HEK293T (cell line): ENCODE measurements at regions not wholly inside any gene's neighbourhood (a gene's known extent, or its start where the extent isn't known, plus 50 kb on each side); places are given as distances from the start of the nearest gene placed in this dataset.

Experiments used
- CTCF ChIA-PET: fragments of 350-600 bp; formaldehyde crosslinking; extraction: SDS; loops from one replicate; lab custom pipeline; 2021; ENCODE audit warnings: antibody characterized with exemption, inconsistent platforms; lab: Yijun Ruan, JAX
- POLR2A ChIA-PET: fragments of 350-600 bp; formaldehyde crosslinking; extraction: SDS; loops from one replicate; lab custom pipeline; 2020; ENCODE audit warnings: antibody characterized with exemption, inconsistent platforms; lab: Yijun Ruan, JAX
- DNase-seq: peaks from one replicate; pipeline ENCODE4 v3.0.0; 2012; ENCODE audit warnings: mixed read lengths; ENCODE audit errors: extremely low spot score
- ARNT ChIP-seq: fragments of 450-650 bp; IDR thresholded peaks from 2 replicates; pipeline ENCODE4 v1.6.1; 2017; ENCODE audit warnings: mild to moderate bottlenecking
- BHLHE40 ChIP-seq: fragments of 450-650 bp; IDR thresholded peaks from 2 replicates; pipeline ENCODE4 v1.6.1; 2016; ENCODE audit warnings: mild to moderate bottlenecking, moderate library complexity, borderline replicate concordance
- CTBP1 ChIP-seq: fragments of 450-650 bp; IDR thresholded peaks from 2 replicates; pipeline ENCODE4 v1.6.1; 2016; ENCODE audit warnings: borderline replicate concordance
- ELF4 ChIP-seq: fragments of 450-650 bp; IDR thresholded peaks from 2 replicates; pipeline ENCODE4 v1.6.1; 2017; ENCODE audit warnings: antibody characterized with exemption
- FOXA1 ChIP-seq: fragments of 450-650 bp; IDR thresholded peaks from 2 replicates; pipeline ENCODE4 v1.6.1; 2016; ENCODE audit warnings: mild to moderate bottlenecking
- FOXK2 ChIP-seq: fragments of 450-650 bp; IDR thresholded peaks from 2 replicates; pipeline ENCODE4 v1.6.1; 2016; ENCODE audit warnings: mild to moderate bottlenecking
- FOXM1 ChIP-seq: fragments of 450-650 bp; IDR thresholded peaks from 2 replicates; pipeline ENCODE4 v1.6.1; 2017; ENCODE audit warnings: mild to moderate bottlenecking, borderline replicate concordance
- HDGF ChIP-seq: fragments of 450-650 bp; IDR thresholded peaks from 2 replicates; pipeline ENCODE4 v1.6.1; 2017; ENCODE audit warnings: antibody characterized with exemption, borderline replicate concordance
- L3MBTL2 ChIP-seq: fragments of 450-650 bp; conservative IDR thresholded peaks from 2 replicates; pipeline ENCODE4 v1.6.1; 2016; ENCODE audit warnings: mild to moderate bottlenecking
- LEF1 ChIP-seq: fragments of 450-650 bp; IDR thresholded peaks from 2 replicates; pipeline ENCODE4 v1.6.1; 2017; ENCODE audit warnings: mild to moderate bottlenecking, borderline replicate concordance
- NFRKB ChIP-seq: fragments of 450-650 bp; IDR thresholded peaks from 2 replicates; pipeline ENCODE4 v1.6.1; 2016; ENCODE audit warnings: mild to moderate bottlenecking, moderate library complexity
- SP1 ChIP-seq: fragments of 450-650 bp; IDR thresholded peaks from 2 replicates; pipeline ENCODE4 v1.6.1; 2017
- SUZ12 ChIP-seq: fragments of 450-650 bp; IDR thresholded peaks from 2 replicates; pipeline ENCODE4 v1.6.1; 2016; ENCODE audit warnings: mild to moderate bottlenecking
- TARDBP ChIP-seq: fragments of 450-650 bp; IDR thresholded peaks from 2 replicates; pipeline ENCODE4 v1.6.1; 2016
- ZNF384 ChIP-seq: fragments of 450-650 bp; IDR thresholded peaks from 2 replicates; pipeline ENCODE4 v1.6.1; 2016
- TF ChIP-seq, protein P1 (sequence below): fragments of 450-650 bp; IDR thresholded peaks from 2 replicates; pipeline ENCODE4 v1.6.1; 2016

DNA sequence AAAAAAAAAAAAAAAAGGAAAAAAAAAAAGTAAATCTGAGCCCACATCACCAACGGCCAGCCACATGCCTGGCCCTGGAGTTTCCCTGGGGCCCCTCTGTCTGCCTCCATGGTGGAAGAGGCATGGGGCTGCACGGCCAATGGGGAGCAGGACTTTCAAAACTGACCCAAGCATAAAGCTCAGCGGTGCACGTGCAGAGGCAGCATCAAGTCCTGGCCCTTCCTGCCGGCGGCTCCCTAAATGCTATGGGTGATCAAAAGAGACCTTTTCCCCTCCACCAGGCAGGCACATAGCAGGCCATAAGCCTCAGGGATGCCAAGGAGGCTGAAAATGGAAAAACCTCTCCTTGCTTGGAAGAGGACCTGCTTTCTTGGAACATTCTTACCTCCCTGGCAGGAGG, 94.3 kb downstream of the OAT start:
- DNase-seq = no peak
- no peak for TF ChIP-seq CTBP1
- no peak for TF ChIP-seq ELF4
- TF ChIP-seq ARNT = no peak
- no peak for TF ChIP-seq TARDBP
- TF ChIP-seq FOXM1 = no peak
- TF ChIP-seq SP1 = no peak
- TF ChIP-seq FOXA1 = no peak
- TF ChIP-seq L3MBTL2 = no peak
- TF ChIP-seq BHLHE40 = no peak
- no peak for TF ChIP-seq HDGF
- no peak for TF ChIP-seq SUZ12
- TF ChIP-seq NFRKB = no peak
- no peak for TF ChIP-seq ZNF384
- TF ChIP-seq LEF1 = no peak
- POLR2A ChIA-PET = no interaction called here
- CTCF ChIA-PET = no interaction called here

DNA sequence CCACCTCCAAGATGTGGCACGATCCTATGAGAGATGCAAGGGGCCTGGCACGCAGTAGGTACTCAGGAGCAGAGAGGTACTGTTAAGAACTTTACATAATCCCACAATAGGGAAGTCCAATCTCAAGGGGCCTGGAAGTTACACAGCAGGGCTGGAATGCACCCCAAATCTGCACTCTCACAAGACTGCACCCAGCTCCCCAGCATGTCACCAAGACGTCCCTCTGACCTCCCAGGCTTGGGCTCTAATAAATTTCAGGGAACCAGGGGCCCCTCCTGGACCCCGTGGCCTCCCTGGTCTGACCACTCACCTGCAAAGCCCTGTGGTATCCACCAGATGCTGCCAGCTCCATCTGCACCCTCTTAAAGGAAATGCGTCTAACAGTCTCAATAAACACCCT, 94.9 kb downstream of the OAT start:
- CTCF ChIA-PET = no interaction called here
- POLR2A ChIA-PET = no interaction called here
- TF ChIP-seq ELF4 (no peak), HDGF (no peak), CTBP1 (no peak), TARDBP (no peak), FOXK2 (no peak), LEF1 (no peak), SUZ12 (no peak), SP1 (no peak)
- TF ChIP-seq, protein P1, sequence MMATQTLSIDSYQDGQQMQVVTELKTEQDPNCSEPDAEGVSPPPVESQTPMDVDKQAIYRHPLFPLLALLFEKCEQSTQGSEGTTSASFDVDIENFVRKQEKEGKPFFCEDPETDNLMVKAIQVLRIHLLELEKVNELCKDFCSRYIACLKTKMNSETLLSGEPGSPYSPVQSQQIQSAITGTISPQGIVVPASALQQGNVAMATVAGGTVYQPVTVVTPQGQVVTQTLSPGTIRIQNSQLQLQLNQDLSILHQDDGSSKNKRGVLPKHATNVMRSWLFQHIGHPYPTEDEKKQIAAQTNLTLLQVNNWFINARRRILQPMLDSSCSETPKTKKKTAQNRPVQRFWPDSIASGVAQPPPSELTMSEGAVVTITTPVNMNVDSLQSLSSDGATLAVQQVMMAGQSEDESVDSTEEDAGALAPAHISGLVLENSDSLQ = no peak
- DNase-seq = no peak

DNA sequence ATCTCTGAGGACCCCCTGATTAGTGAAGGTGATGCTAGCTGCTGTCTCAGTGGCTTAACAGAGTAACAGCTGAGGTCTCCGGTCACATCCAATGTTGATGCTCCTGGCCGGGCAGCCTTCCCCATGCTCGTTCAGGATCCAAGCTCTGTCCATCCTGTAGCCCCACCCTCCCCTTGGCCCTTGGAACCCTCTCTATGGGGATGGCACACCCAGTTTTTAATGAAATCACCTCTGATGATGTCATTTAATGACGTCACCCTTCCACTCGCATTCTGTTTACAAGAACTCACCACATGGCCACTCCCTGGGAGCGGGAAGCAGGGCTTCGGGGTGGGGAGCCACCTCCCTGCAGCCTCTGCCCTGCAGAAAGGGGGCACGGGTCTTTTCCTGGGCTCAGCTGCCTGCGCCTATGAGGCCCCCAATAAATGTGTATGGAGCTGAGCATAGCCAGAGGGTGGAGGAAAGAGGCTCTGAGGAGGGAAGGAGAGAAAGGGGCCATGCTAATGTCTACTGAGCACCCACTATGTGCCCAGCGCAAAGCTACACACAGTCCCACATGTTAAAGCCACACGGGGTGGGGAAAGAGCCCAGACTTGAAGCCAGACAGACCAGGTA, 95.5 kb downstream of the OAT start:
- POLR2A ChIA-PET = no interaction called here
- DNase-seq = no peak
- TF ChIP-seq BHLHE40 (no peak), ARNT (no peak)
- CTCF ChIA-PET = no interaction called here

DNA sequence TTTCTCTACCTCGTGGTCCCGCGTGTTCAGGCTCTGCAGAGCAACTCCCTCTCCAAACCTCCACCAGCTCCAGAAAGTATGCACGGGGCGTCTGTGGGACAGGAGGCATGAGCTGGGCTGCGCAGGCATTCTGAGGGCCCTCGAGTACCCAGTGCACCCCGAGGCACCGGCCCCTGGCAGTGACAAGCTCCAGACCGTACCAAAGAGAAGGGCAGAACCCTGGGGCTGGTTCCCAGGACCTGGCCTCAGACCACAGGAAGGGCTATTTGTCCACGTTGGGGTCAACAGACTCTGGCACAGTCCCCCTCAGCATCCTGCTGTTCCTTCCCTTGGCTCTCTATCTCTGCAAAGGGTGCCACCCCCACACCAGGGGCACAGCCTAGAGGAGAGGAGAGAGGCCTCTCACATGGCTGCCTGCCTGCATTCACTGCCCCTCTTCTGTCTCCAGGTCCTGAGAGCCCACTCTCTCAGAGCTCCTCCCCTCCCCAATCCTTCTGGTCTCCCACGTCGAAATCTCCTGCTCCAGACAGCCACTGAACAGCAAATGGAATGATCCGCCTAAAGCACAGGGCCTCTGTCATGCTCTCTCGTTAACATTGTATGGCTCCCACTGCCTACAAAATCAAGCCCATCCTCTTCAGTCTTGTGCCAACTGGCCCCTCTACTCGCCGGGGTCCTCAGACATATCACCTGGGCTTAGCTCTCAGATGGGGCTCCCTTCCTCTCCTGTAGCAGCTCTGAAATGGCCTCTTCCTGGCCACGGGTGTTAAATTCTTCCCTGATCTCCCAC, 96.3 kb downstream of the OAT start:
- TF ChIP-seq HDGF = no peak
- TF ChIP-seq SP1 = no peak
- no peak for TF ChIP-seq ZNF384
- TF ChIP-seq LEF1 = no peak
- TF ChIP-seq FOXK2 = no peak
- TF ChIP-seq L3MBTL2 = no peak
- TF ChIP-seq, protein P1 = no peak
- TF ChIP-seq FOXM1 = no peak
- no peak for TF ChIP-seq TARDBP
- TF ChIP-seq NFRKB = no peak
- TF ChIP-seq BHLHE40 = no peak
- no peak for TF ChIP-seq FOXA1
- no peak for DNase-seq
- ChIA-PET CTCF (interaction anchor here (0.9 kb wide), 1 partner anchor 82 kb away, joined by 3 read pairs; no protein-coding TSS in a partner anchor), POLR2A (no interaction called here)

DNA sequence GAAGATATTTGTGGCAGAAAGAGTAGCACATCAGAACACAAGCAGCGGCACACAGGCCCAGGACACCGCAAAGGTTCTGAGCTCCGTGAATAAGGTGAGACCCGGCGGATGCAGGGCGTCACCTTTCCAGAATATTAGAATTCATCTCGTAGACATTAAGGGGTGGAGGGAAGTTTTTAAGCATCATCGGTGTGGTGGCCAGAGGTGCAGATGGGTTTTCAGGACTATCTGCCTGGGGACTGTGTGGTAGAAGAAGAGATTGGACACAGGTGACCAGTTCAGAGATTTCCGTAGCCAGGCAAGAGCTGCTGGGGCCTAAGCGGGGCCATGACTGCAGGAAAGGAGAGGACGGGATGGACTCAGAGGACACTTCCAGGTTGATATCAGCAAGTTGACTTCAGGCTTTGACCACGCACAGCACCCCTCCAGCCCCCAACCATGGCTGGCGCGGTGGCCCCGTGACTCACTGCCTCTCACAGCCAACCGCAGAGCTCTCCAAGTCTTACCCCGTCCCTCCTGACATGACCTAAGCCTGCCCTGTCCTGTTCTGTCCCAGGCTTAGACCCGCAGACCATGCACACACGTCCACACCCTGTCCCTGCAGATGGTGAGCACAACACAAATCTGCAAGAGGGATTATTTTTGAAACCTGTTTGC, 97.2 kb downstream of the OAT start:
- POLR2A ChIA-PET = no interaction called here
- DNase-seq = no peak
- CTCF ChIA-PET = no interaction called here
- TF ChIP-seq SUZ12 (no peak), ELF4 (no peak), FOXM1 (no peak), ZNF384 (no peak)

DNA sequence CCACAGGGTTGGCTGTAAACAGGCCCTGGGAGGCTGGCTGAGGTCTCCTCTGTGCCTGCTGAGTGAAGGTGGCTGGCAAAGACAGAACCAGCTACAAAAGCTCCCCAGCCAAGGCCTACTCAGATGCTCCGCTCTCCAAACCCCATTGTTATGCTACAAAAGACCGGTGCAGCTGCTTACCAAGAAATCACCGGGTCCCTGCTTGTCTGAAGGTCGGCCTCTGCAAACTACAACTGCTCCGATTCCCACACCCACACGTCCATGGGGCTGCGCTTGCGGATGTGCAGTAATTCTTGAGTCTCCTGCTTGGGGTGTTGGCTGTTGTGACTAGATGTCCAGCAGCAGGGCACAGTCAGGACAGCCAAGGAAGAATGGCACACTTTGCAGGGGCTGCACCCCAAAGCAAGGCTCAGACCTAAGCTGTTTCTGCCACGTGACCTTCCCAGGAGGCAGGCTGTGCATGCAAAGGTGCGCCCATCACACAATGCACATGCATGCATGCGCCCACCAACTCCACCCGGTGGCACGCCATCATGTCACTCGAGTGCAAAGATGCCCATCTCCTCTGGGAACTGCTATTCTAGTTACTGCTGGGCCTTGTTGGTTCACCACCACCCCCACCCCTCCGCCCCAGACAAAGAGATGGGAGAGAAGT, 97.8 kb downstream of the OAT start:
- ChIA-PET POLR2A (no interaction called here), CTCF (no interaction called here)
- DNase-seq = no peak
- TF ChIP-seq ELF4 (no peak), SUZ12 (no peak), LEF1 (no peak), ARNT (no peak), HDGF (no peak), L3MBTL2 (no peak), FOXM1 (no peak), SP1 (no peak), NFRKB (no peak)
